Testis (tissue), 2 donors: ENCODE measurements at regions not wholly inside any gene's neighbourhood (a gene's known extent, or its start where the extent isn't known, plus 50 kb on each side); places are given as distances from the start of the nearest gene placed in this dataset.
"Not testable (repeated sequence)": the region's sequence is repeated elsewhere in the genome, so short reads cannot be mapped to it uniquely, and the experiment has no call there.

Experiments
- DNase-seq: peaks from one replicate; pipeline ENCODE4 v3.0.0-alpha.2; 2019
- H3K27ac ChIP-seq, 2 donors: fragments of 200-600 bp; sonication (generic); one replicate each; pipeline ENCODE4 v1.5.1; 2019
- H3K27me3 ChIP-seq: fragments of 200-600 bp; sonication (generic); one replicate; pipeline ENCODE4 v1.5.1; 2019
- H3K36me3 ChIP-seq: fragments of 200-600 bp; sonication (generic); one replicate; pipeline ENCODE4 v1.5.1; 2017; ENCODE audit warnings: low read depth; ENCODE audit errors: missing control alignments
- H3K4me1 ChIP-seq: fragments of 200-600 bp; sonication (generic); one replicate; pipeline ENCODE4 v1.5.1; 2019
- H3K4me3 ChIP-seq, 2 donors: fragments of 200-600 bp; sonication (generic); one replicate each; pipeline ENCODE4 v1.5.1; 2017 to 2019
- H3K9me3 ChIP-seq: fragments of 200-600 bp; sonication (generic); one replicate; pipeline ENCODE4 v1.5.1; 2017
- CTCF ChIP-seq, 3 experiments: fragments of 450-650 bp in 2 of 3; fragments of 200-600 bp in 1 of 3; sonication (generic) in 1 of 3; IDR thresholded peaks; one replicate each; pipeline ENCODE4 v1.5.1; 2016 to 2019; ENCODE audit warnings: antibody characterized with exemption in 3 of 3, mild to moderate bottlenecking in 2 of 3, moderate library complexity in 1 of 3
- POLR2A ChIP-seq: fragments of 450-650 bp; IDR thresholded peaks from one replicate; pipeline ENCODE4 v1.6.1; 2017; ENCODE audit warnings: antibody characterized with exemption, mild to moderate bottlenecking, moderate library complexity
- WGBS, 2 donors: methylation state at CpG; one replicate each; pipeline ENCODE4 v1.1.5; 2018; 5-methylcytosine and 5-hydroxymethylcytosine counted together
- intact Hi-C: fragments of 100-400 bp; cut with DNase I; formaldehyde crosslinking; loops from one replicate; pipeline ENCODE4 v1.15.1; 2023; ENCODE audit warnings: low total_unique reads

DNA sequence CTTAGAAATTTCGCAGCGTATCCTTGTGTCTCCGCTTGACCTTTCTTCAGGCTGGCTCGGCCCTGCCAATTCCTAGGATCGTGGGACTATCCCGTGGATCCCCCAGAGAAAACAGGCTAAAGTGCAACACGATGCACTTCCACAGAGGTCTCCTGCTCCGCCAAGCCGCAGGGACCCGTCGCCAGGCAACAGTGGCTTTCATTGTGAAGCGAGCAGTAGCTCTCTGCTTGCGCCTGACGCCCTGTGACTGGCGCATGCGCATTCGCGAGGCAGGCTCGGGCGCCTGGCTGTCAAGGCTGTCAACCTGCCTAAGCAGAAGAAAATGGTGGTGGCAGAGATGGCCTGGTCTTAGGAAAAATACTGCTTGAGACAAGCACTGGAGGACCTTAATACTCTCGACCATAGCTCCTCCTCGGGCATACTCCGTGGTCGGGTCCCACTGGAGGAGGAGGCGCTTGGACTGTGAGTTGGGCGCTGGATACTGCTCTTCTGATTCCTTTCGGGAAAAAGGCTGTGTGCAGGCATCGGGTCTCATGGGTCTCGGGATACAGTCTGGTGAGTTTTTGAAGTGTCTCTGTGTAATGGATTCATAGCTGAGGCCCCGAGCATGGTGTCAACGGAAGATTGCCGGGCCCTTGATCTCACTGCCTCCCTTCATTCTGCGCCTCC is 2336.1 kb downstream of the TP53TG3F start:
- Histone ChIP-seq H3K4me3 (peak overlapping the region in 1 of 2 donors; percentile 31), H3K4me1 (no peaks in the 10 kb centered on the region), H3K27me3 (no peaks in the 10 kb centered on the region), H3K9me3 (no peaks in the 10 kb centered on the region), H3K27ac (no peak overlapping the region), H3K36me3 (no peaks in the 10 kb centered on the region)
- 53 to 55% methylated on average over 25 to 33 of the region's 33 CpGs for WGBS, 2 donors
- intact Hi-C loops = no loop called here
- TF ChIP-seq POLR2A (no peak), CTCF (IDR thresholded peaks at IDR 0.05) (no peak)
- DNase-seq = peak; percentile 65

GRCh38 chr16:35797811-35798210 is 2338.4 kb downstream of the TP53TG3F start:
- no peak for DNase-seq
- no peaks in the 10 kb centered on the region for H3K27me3 ChIP-seq
- H3K36me3 ChIP-seq = no peaks in the 10 kb centered on the region
- TF ChIP-seq CTCF (IDR thresholded peaks at IDR 0.05) (no peak), POLR2A (no peak)
- H3K9me3 ChIP-seq = no peaks in the 10 kb centered on the region
- no peaks in the 10 kb centered on the region for H3K4me1 ChIP-seq
- H3K4me3 ChIP-seq = no peak overlapping the region
- H3K27ac ChIP-seq = no peak overlapping the region
- WGBS, 2 donors = 74 to 80% methylated on average over 3 of the region's 3 CpGs
- intact Hi-C loops = no loop called here

DNA sequence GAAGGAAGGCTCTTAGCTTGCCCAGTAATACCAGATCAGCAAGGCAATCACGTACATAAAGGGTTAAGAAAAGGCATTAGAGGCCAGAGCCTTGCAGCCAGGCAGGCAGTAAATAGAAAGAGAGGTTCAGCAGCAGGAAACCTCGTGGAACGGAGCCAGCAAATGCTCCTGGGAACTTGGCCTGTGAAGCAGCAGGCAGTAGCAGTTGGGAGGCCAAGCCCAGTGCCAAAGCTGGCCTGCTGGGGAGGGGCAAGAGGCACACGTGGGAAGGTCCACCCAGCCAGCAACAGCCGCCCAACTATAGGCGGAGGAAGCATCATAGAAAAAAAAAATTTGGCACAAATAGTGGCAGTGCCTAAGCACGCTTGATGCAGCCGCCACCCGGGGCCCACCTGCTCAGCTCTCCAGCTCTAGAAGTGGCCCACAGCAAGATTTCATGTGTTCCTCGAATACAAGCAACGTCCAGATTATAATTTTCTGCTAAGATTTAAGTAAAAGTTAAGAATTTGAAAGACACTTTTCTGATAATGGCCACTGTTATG is 2339.5 kb downstream of the TP53TG3F start:
- WGBS, 2 donors = 61 to 69% methylated on average over 11 of the region's 11 CpGs
- no peak overlapping the region for H3K4me3 ChIP-seq
- H3K36me3 ChIP-seq = no peaks in the 10 kb centered on the region
- no peak for TF ChIP-seq CTCF (IDR thresholded peaks at IDR 0.05)
- no peak for TF ChIP-seq POLR2A
- intact Hi-C loops = no loop called here
- no peaks in the 10 kb centered on the region for H3K4me1 ChIP-seq
- no peak overlapping the region for H3K27ac ChIP-seq
- no peaks in the 10 kb centered on the region for H3K9me3 ChIP-seq
- no peaks in the 10 kb centered on the region for H3K27me3 ChIP-seq
- no peak for DNase-seq

- H3K4me1 ChIP-seq, intact Hi-C loops: not testable (repeated sequence)
These were observed 2345.1 kb downstream of the TP53TG3F start for GRCh38 chr16:35804465-35804864.

DNA sequence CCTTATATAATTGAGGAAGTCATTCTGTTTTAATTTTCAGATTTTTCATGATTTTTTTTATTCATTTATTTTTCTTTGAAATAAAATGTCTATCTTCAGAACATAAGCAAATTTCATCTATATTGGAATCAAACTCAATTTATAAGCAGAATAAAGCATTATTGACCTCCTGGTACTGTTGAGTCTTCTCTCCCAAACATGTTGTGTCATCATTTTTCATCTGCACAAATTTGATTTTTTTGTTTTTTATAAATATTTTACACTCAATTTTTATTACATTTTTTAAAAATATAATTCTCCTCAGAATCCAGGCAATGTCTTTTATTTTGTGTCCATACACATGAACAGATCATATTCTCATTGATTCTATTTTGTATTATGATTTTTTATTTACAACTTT is 2363.9 kb downstream of the TP53TG3F start:
- DNase-seq = no peak
- no peak for TF ChIP-seq POLR2A
- no peak for TF ChIP-seq CTCF (IDR thresholded peaks at IDR 0.05)
- intact Hi-C loops = no loop called here
- no peaks in the 10 kb centered on the region for H3K4me1 ChIP-seq
- no peaks in the 10 kb centered on the region for H3K27me3 ChIP-seq
- no peaks in the 10 kb centered on the region for H3K36me3 ChIP-seq
- H3K27ac ChIP-seq = no peak overlapping the region
- no peaks in the 10 kb centered on the region for H3K9me3 ChIP-seq
- no peak overlapping the region for H3K4me3 ChIP-seq

More at GRCh38 chr16:35804465-35804864, 2345.1 kb downstream of the TP53TG3F start:
- H3K9me3 ChIP-seq, DNase-seq, H3K27me3 ChIP-seq, H3K27ac ChIP-seq, H3K4me3 ChIP-seq, H3K36me3 ChIP-seq: not testable (repeated sequence)
